Glutamatergic neuron (in vitro differentiated cells): ENCODE measurements at regions not wholly inside any gene's neighbourhood (a gene's known extent, or its start where the extent isn't known, plus 50 kb on each side); places are given as distances from the start of the nearest gene placed in this dataset.

Experiments
- DNase-seq: peaks from one replicate; pipeline ENCODE4 v3.0.0; 2022
- H3K27ac Mint-ChIP-seq: one replicate; pipeline ENCODE4 v1.8.0; 2020; ENCODE audit warnings: mild to moderate bottlenecking, mixed read lengths, inconsistent platforms; ENCODE audit not compliant: unreplicated experiment
- H3K27me3 Mint-ChIP-seq: one replicate; pipeline ENCODE4 v1.8.0; 2020; ENCODE audit warnings: mild to moderate bottlenecking, moderate library complexity, mixed read lengths, inconsistent platforms; ENCODE audit not compliant: unreplicated experiment
- H3K36me3 Mint-ChIP-seq: one replicate; pipeline ENCODE4 v1.8.0; 2020; ENCODE audit warnings: mild to moderate bottlenecking, mixed read lengths, inconsistent platforms; ENCODE audit not compliant: unreplicated experiment
- H3K4me1 Mint-ChIP-seq: one replicate; pipeline ENCODE4 v1.8.0; 2020; ENCODE audit warnings: mild to moderate bottlenecking, low read depth, mixed read lengths, inconsistent platforms; ENCODE audit not compliant: unreplicated experiment
- H3K4me3 Mint-ChIP-seq: one replicate; pipeline ENCODE4 v1.8.0; 2020; ENCODE audit warnings: mild to moderate bottlenecking, mixed read lengths, inconsistent platforms; ENCODE audit not compliant: unreplicated experiment
- H3K9me3 Mint-ChIP-seq: one replicate; pipeline ENCODE4 v1.8.0; 2020; ENCODE audit warnings: mild to moderate bottlenecking, moderate library complexity, mixed read lengths, inconsistent platforms; ENCODE audit not compliant: unreplicated experiment
- CTCF ChIP-seq: fragments of 200-600 bp; sonication (generic); IDR thresholded peaks from one replicate; pipeline ENCODE4 v1.5.0; 2021; ENCODE audit not compliant: partially characterized antibody, unreplicated experiment

DNA sequence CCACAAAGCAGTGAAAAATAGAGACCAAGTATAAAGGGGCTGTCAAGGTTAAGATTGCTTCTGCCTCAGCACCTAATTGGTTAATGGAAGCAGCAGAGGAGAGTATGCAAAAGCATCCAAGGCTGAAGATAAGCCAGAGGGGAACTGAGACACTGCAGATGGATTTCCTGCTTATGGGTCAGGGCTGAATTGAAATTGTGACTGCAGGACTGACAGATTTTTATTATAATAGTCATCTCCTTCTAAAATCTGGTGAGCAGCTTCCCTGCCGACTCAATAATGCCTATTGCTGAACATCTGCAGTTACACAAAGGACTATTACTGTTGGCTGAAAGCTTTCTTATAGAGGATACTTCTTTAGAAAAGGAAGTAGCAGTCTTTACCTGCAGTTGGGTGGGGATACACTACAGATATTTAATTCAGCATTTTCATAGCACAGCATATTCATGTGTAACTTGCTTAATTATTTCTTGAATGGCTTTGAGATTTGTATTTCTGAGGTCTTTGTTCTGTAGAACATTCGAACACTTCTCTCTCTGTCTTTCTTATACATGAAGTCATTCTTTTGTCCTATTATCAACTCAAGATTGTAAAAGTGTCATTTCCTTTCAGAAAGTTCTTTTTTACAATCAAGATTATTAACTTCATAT lies 363.0 kb upstream of the RIOK2 start:
- H3K4me3 Mint-ChIP-seq, result no peak overlapping the region
- no peaks in the 10 kb centered on the region for H3K27me3 Mint-ChIP-seq
- TF ChIP-seq CTCF, result no peak
- H3K4me1 Mint-ChIP-seq, result peaks cover 2% of the 10 kb centered on the region
- H3K9me3 Mint-ChIP-seq, result no peaks in the 10 kb centered on the region
- H3K36me3 Mint-ChIP-seq, result no peaks in the 10 kb centered on the region
- no peak for DNase-seq
- no peak overlapping the region for H3K27ac Mint-ChIP-seq

DNA sequence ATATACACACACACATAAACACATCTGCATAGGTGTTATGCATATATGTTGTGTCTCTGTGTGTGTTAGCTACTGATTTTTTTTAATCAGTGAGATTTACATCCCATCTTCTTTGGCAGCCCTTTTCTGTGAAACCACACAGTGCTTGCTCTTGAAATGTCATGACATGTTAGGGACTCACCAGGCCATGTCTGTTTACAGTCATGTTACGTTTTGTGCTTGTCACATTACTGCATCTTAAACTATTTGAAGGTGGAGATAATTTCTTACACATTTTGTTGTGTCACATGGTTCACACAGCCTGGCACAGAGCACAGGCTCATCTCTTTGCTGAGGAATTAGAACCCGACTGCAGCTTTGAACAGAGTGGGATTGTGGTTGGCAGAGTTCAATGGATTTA lies 364.4 kb upstream of the RIOK2 start:
- DNase-seq, result no peak

GRCh38 chr5:97547999-97548738 lies 365.1 kb upstream of the RIOK2 start:
- Mint-ChIP-seq H3K27me3 (peaks cover 3% of the 10 kb centered on the region), H3K9me3 (no peaks in the 10 kb centered on the region), H3K4me3 (no peak overlapping the region), H3K27ac (no peak overlapping the region), H3K36me3 (no peaks in the 10 kb centered on the region), H3K4me1 (peaks cover 2% of the 10 kb centered on the region)
- no peak for DNase-seq
- no peak for TF ChIP-seq CTCF

More for the DNA sequence above, 364.4 kb upstream of the RIOK2 start:
- H3K4me3 Mint-ChIP-seq, result no peak overlapping the region
- H3K27me3 Mint-ChIP-seq, result peaks cover 3% of the 10 kb centered on the region
- H3K36me3 Mint-ChIP-seq, result no peaks in the 10 kb centered on the region
- no peak overlapping the region for H3K27ac Mint-ChIP-seq
- TF ChIP-seq CTCF, result no peak
- H3K4me1 Mint-ChIP-seq, result peaks cover 2% of the 10 kb centered on the region
- no peaks in the 10 kb centered on the region for H3K9me3 Mint-ChIP-seq

GRCh38 chr5:97548739-97549080 lies 365.7 kb upstream of the RIOK2 start:
- H3K27ac Mint-ChIP-seq, result no peak overlapping the region
- H3K9me3 Mint-ChIP-seq, result no peaks in the 10 kb centered on the region
- H3K4me3 Mint-ChIP-seq, result no peak overlapping the region
- H3K4me1 Mint-ChIP-seq, result peaks cover 2% of the 10 kb centered on the region
- H3K36me3 Mint-ChIP-seq, result no peaks in the 10 kb centered on the region
- DNase-seq, result no peak
- no peak for TF ChIP-seq CTCF
- peaks cover 3% of the 10 kb centered on the region for H3K27me3 Mint-ChIP-seq

DNA sequence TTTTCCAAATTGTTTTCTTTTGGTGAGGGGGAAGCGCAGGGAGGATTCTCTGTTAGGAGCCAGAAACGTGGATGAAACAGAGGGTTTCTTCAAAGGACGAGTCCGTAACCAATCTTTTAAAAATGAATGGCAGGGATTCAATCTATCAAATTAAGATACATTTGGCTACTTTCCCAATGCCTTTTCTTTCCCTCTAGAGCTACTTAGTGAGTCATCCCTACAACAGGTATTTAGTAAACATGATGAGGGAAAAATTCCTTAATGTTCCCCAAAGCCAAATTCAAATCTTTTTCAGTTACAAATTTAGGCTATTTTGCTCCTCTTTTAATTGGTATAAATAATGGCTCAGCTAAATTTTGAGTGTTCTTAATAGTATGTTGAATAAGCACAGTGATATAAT lies 366.4 kb upstream of the RIOK2 start:
- no peak for TF ChIP-seq CTCF
- H3K36me3 Mint-ChIP-seq, result no peaks in the 10 kb centered on the region
- H3K27me3 Mint-ChIP-seq, result peaks cover 3% of the 10 kb centered on the region
- DNase-seq, result no peak
- peaks cover 5% of the 10 kb centered on the region for H3K4me1 Mint-ChIP-seq
- no peak overlapping the region for H3K4me3 Mint-ChIP-seq
- no peak overlapping the region for H3K27ac Mint-ChIP-seq
- no peaks in the 10 kb centered on the region for H3K9me3 Mint-ChIP-seq
